GM18498 (cell line): ENCODE measurements at regions not wholly inside any gene's neighbourhood (a gene's known extent, or its start where the extent isn't known, plus 50 kb on each side); places are given as distances from the start of the nearest gene placed in this dataset.
A peak's percentile ranks its signal among the peaks of the same experiment; 100 is the strongest.

Experiments used
- ATAC-seq: cut with Tn5 transposase; IDR thresholded peaks from one replicate; pipeline ENCODE4 v1.9.1; 2021; ENCODE audit warnings: mild to moderate bottlenecking, moderate library complexity; ENCODE audit not compliant: unreplicated experiment

GRCh38 chr21:17987382-17988101, 168.4 kb upstream of the C21orf91 start:
- no peak for ATAC-seq

- no peak for ATAC-seq
Measured at GRCh38 chr21:17981060-17981740, 162.0 kb upstream of the C21orf91 start.

- ATAC-seq: no peak
Measured at GRCh38 chr21:17979763-17980162, 160.6 kb upstream of the C21orf91 start.

- no peak for ATAC-seq
Measured at GRCh38 chr21:17978895-17979294, 159.7 kb upstream of the C21orf91 start.

- ATAC-seq: no peak
Measured at GRCh38 chr21:17976691-17977090, 157.5 kb upstream of the C21orf91 start.

GRCh38 chr21:17976139-17976538, 157.0 kb upstream of the C21orf91 start:
- ATAC-seq: no peak

GRCh38 chr21:17967319-17967718, 148.2 kb upstream of the C21orf91 start:
- ATAC-seq: no peak

GRCh38 chr21:17964716-17965115, 145.6 kb upstream of the C21orf91 start:
- no peak for ATAC-seq

GRCh38 chr21:17964199-17964598, 145.0 kb upstream of the C21orf91 start:
- no peak for ATAC-seq

GRCh38 chr21:17950591-17950990, 131.4 kb upstream of the C21orf91 start:
- ATAC-seq: no peak

GRCh38 chr21:17949421-17949820, 130.3 kb upstream of the C21orf91 start:
- ATAC-seq: no peak

- ATAC-seq: no peak
Measured at GRCh38 chr21:17947531-17947930, 128.4 kb upstream of the C21orf91 start.

GRCh38 chr21:17931080-17931479, 111.9 kb upstream of the C21orf91 start:
- no peak for ATAC-seq

GRCh38 chr21:17930093-17930492, 110.9 kb upstream of the C21orf91 start:
- ATAC-seq: no peak

- no peak for ATAC-seq
Measured at GRCh38 chr21:17929510-17929909, 110.4 kb upstream of the C21orf91 start.

- no peak for ATAC-seq
Measured at GRCh38 chr21:17925899-17926298, 106.7 kb upstream of the C21orf91 start.

GRCh38 chr21:17925000-17925610, 105.9 kb upstream of the C21orf91 start:
- ATAC-seq: peak; percentile 95

- ATAC-seq: no peak
Measured at GRCh38 chr21:17921579-17922530, 102.7 kb upstream of the C21orf91 start.

- no peak for ATAC-seq
Measured at GRCh38 chr21:17915976-17916375, 96.8 kb upstream of the C21orf91 start.

- ATAC-seq: no peak
Measured at GRCh38 chr21:17911628-17912027, 92.5 kb upstream of the C21orf91 start.
